AG09309 (cell line): ENCODE measurements at regions not wholly inside any gene's neighbourhood (a gene's known extent, or its start where the extent isn't known, plus 50 kb on each side); places are given as distances from the start of the nearest gene placed in this dataset.

Source experiments
- DNase-seq: peaks from one replicate; pipeline ENCODE4 v3.0.0-alpha.2; 2010; ENCODE audit warnings: low read depth
- H3K4me3 ChIP-seq: 2 replicates; pipeline ENCODE4 v1.5.1; 2011; ENCODE audit warnings: mild to moderate bottlenecking, low read depth, low read length, moderate library complexity; ENCODE audit not compliant: control insufficient read depth
- TF ChIP-seq, protein P1 (sequence below): IDR thresholded peaks from 2 replicates; pipeline ENCODE4 v1.5.1; 2011; ENCODE audit warnings: mild to moderate bottlenecking, low read depth, low read length, inconsistent platforms; ENCODE audit not compliant: insufficient read depth, control insufficient read depth; ENCODE audit errors: missing control alignments

DNA sequence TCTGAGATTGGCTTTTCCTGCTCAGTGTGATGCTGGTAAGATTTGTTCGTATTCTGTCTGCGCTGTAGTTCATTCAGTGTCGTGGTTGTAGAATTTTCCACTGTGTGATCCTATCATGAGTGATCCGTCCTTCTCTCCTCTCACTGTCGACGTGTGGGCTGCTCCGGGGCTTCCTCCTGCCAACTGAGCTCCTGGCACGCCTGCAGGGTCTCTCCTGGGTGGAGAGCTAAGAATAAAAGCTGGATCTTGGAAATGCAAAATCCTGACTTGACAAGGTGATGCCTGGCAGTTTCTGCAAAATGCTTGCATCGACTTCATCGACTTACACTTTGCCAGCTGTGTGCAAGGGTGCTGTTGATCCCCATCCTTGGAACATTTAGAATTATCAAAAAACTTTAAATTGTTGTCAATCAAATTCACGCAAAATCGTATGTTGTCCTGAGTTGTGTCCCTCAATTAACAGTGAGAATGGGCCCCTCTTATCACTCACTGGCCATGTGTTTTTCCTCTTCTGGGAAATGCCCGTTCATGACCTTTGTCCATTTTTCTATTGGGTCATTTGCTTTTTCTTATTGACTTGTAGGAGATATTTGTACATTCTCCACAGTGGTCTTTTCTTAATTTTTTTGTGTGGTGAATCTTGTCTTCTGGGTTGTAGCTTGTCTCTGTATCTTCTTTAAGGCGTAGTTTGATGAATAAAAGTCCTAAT lies 125.5 kb downstream of the CRYAA start:
- DNase-seq, result no peak
- TF ChIP-seq, protein P1, sequence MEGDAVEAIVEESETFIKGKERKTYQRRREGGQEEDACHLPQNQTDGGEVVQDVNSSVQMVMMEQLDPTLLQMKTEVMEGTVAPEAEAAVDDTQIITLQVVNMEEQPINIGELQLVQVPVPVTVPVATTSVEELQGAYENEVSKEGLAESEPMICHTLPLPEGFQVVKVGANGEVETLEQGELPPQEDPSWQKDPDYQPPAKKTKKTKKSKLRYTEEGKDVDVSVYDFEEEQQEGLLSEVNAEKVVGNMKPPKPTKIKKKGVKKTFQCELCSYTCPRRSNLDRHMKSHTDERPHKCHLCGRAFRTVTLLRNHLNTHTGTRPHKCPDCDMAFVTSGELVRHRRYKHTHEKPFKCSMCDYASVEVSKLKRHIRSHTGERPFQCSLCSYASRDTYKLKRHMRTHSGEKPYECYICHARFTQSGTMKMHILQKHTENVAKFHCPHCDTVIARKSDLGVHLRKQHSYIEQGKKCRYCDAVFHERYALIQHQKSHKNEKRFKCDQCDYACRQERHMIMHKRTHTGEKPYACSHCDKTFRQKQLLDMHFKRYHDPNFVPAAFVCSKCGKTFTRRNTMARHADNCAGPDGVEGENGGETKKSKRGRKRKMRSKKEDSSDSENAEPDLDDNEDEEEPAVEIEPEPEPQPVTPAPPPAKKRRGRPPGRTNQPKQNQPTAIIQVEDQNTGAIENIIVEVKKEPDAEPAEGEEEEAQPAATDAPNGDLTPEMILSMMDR, result no peak
- H3K4me3 ChIP-seq, result no peak overlapping the region

DNA sequence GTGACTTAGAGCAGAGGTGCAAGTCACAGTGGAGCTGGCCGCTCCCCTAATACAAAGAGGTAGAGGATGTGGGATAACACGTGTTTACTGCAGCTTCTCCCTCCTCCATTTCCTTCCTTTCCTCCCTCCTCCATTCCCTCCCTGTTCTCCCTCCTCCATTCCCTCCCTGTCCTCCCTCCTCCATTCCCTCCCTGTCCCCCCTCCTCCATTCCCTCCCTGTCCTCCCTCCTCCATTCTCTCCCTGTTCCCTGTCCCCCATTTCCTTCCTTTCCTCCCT lies 124.0 kb downstream of the CRYAA start:
- no peak overlapping the region for H3K4me3 ChIP-seq
- DNase-seq, result no peak
- TF ChIP-seq, protein P1, result no peak

DNA sequence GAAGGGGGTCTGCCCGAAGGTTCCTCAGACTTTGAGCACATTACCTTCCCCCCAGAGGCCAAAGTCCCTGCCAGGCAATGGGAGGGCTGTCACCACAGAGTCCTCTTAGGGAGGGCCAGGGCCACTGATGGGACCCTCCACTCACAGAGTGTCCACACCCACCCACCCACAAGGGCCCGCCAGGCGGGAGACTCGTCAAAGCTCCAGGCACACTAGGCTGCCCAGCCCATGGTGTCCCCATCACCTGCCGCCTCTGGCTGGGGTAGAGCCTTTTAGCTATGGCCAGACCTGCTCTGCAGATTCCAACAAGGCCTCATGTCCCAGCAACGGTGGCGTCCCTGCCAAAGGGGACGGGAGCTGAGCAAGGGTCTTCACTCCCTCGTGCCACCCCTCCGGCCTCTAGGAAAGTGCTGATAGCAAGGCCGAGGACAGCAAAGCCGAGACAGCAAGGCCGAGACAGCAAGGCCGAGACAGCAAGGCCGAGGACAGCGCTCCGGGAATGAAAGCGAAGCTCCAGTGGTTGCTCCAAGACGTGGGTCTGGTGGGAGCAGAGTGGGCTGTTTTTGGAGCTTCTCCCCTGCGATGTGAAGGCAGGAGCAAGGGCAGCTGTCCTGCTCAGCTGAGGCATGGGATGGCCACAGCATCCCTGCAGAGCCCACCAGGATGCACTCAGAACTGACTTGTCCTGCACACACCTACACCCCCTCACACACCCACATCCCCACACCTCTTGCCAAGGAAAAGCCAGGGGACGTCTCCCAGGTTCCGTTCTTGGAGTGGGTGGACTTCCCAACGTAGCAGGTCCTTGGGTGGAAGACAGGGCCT lies 123.4 kb downstream of the CRYAA start:
- H3K4me3 ChIP-seq, result no peak overlapping the region
- no peak for DNase-seq
- TF ChIP-seq, protein P1, result no peak

DNA sequence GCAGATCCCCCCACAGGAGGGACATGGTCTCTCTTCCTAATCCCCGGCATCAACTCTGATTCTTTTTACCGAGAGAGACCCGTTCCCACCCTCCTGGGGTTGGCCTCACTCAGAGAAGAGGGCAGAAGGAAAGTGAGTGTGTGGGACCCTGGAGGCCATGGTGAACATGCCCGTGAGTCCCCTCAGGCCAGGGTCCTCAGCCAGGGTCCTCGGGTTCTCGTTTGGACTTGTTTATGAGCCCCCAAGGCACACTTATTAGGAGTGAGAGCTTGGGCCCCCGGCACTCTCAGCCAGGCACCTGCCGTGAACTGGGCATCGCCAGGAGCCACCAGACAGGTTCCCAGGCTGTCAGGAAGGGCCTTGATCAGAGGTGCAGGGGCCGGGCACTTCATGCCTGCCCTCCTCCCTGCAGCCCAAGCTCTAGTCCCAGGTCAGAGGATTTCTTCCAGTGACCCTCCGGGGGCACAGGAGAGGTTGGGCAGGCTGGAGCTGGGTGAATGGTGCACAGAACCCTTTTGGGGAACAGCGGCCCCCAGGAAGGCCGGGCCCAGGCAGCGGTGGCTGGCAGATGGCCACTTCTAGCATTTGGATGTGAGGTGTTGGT lies 122.6 kb downstream of the CRYAA start:
- DNase-seq, result no peak

DNA sequence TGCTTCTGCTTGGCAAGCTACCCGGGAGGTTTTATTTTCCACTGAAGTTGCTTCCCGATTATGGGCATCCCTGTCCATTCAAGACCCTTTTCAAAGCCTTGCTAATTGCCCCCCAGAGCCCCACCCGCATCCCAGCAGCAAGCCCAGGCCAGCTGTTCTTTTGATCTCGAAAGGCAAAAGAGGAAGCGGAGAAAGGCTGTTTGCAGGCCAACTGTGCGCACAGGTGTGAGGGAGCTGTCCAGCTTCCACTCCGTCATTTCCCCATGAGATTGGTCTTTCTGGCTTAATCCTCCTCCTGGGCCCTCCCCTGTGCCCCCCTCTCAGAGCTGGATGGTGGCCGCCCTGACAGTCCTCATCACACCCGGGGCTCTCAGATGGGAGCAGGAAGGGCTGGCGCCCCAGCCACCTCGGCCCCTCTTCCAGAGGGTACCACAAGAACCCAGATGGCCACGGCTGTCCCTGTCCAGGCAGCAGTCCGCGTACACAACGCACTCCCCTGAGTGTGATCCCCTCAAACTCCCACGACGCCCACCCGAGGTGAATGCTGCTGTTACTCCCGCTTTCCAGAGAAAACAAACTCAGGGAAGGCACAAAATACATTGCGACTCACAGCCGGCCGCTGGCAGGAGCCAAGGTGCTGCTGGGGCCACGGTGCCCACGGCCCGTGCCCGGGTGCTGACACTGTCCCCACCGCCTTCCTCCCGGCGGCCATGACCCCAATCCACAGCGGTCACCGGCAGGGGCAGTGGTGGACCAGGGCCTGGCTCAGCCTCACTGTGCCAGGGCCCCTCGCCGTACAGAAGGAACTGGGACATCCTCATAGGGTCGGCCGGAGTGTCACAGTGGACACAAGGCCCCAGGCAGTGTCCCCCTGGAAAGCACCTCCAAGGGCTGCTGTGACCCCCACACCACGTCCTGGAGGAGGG lies 121.9 kb downstream of the CRYAA start:
- TF ChIP-seq, protein P1, result no peak
- no peak overlapping the region for H3K4me3 ChIP-seq
- no peak for DNase-seq

More for the DNA sequence above, 122.6 kb downstream of the CRYAA start:
- TF ChIP-seq, protein P1, result no peak
- no peak overlapping the region for H3K4me3 ChIP-seq

DNA sequence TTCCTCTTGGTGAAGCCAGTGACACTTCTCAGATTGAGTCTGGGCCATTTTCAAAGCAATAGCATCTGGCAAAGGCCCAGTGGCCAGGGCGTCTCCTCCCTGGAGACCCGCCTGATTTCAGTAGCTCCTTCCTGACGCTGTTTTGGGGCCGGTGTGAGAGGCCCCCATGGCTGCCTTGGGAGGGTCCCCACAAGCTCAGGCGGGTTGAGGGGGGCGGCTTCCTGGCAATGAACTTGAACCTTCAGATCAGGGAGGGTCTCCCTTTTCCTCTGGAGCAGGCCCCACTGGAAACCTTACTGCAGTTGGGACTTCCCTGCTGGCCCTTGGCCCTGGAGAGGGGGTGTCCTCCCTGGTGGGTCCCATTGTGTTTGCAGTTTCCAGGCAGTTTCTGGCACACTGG lies 121.2 kb downstream of the CRYAA start:
- no peak for DNase-seq
- H3K4me3 ChIP-seq, result no peak overlapping the region
- TF ChIP-seq, protein P1, result no peak
